SK-N-SH (cell line): ENCODE measurements at regions not wholly inside any gene's neighbourhood (a gene's known extent, or its start where the extent isn't known, plus 50 kb on each side); places are given as distances from the start of the nearest gene placed in this dataset.

ENCODE experiments used
- EP300 ChIP-seq, 2 experiments: IDR thresholded peaks; 2 replicates each; pipeline versions ENCODE4 v1.4.0 to v1.6.1; 2012; ENCODE audit warnings: borderline replicate concordance in 1 of 2, low read depth in 1 of 2, low read length in 1 of 2
- JUND ChIP-seq: IDR thresholded peaks from 2 replicates; pipeline ENCODE4 v1.4.0; 2012
- RFX5 ChIP-seq: IDR thresholded peaks from 2 replicates; pipeline ENCODE4 v1.6.1; 2012; ENCODE audit warnings: mild to moderate bottlenecking, improper control_type of control experiment, low read length
- TAF1 ChIP-seq: IDR thresholded peaks from 2 replicates; pipeline ENCODE4 v1.6.1; 2012; ENCODE audit warnings: low read depth, mild to moderate bottlenecking, low read length, moderate library complexity, borderline replicate concordance
- TF ChIP-seq, protein P1 (sequence below): fragments of 200-600 bp; sonication (generic); IDR thresholded peaks from 2 replicates; pipeline ENCODE4 v1.6.1; 2017; ENCODE audit warnings: antibody characterized with exemption, mild to moderate bottlenecking, moderate library complexity
- TF ChIP-seq, protein P2 (sequence below): IDR thresholded peaks from 2 replicates; pipeline ENCODE4 v1.4.0; 2012; ENCODE audit warnings: low read depth
- TF ChIP-seq, protein P3 (sequence below): IDR thresholded peaks from 2 replicates; pipeline ENCODE4 v1.4.0; 2012; ENCODE audit warnings: low read depth, borderline replicate concordance

DNA sequence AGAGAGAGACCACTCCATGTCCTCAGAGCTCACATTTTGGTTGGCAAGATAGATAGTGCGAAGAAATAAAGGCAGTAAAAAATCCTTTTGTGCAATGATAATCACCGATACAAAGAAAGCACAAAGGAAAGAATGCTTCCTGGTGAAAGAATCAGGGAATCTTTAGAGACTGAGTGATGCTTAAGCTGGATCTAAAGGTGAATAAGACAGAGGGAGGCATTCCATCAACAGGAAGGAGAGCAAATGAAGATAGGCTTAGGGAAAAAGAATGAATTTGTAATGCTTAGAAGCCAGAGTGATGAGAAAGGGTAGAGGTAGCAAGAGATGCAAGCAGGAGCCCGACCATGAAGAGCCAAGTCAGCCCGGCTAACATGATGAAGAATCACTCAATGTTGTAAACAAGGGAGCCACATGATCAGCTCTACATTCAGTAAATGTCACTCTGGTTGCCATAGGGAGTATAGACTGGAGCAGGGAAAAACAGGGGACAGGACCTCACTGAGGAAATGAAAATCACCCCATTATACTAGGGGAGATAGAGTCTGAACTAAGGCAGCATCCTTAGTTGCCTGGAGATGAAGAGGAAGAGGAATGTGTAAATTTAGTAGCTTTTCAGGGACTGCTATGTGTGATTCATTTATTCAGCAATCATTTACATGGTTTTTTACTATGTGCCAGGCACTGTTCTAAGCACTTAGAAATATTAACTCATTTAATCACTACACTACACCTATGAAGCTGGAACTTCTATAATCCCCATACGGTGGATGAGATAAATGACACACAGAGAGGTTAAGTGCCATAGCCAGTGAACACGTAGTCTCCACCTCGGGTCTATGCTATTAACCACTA lies 402.6 kb upstream of the NFIA start:
- TF ChIP-seq RFX5 (no peak), EP300 (IDR thresholded peaks at IDR 0.05; ENCODE audit: borderline replicate concordance in 1 of 2, low read depth in 1 of 2, low read length in 1 of 2) (no peak), JUND (no peak), TAF1 (no peak)
- TF ChIP-seq, protein P1, sequence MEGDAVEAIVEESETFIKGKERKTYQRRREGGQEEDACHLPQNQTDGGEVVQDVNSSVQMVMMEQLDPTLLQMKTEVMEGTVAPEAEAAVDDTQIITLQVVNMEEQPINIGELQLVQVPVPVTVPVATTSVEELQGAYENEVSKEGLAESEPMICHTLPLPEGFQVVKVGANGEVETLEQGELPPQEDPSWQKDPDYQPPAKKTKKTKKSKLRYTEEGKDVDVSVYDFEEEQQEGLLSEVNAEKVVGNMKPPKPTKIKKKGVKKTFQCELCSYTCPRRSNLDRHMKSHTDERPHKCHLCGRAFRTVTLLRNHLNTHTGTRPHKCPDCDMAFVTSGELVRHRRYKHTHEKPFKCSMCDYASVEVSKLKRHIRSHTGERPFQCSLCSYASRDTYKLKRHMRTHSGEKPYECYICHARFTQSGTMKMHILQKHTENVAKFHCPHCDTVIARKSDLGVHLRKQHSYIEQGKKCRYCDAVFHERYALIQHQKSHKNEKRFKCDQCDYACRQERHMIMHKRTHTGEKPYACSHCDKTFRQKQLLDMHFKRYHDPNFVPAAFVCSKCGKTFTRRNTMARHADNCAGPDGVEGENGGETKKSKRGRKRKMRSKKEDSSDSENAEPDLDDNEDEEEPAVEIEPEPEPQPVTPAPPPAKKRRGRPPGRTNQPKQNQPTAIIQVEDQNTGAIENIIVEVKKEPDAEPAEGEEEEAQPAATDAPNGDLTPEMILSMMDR: no peak
- TF ChIP-seq, protein P2, sequence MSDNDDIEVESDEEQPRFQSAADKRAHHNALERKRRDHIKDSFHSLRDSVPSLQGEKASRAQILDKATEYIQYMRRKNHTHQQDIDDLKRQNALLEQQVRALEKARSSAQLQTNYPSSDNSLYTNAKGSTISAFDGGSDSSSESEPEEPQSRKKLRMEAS: no peak
- TF ChIP-seq, protein P3, sequence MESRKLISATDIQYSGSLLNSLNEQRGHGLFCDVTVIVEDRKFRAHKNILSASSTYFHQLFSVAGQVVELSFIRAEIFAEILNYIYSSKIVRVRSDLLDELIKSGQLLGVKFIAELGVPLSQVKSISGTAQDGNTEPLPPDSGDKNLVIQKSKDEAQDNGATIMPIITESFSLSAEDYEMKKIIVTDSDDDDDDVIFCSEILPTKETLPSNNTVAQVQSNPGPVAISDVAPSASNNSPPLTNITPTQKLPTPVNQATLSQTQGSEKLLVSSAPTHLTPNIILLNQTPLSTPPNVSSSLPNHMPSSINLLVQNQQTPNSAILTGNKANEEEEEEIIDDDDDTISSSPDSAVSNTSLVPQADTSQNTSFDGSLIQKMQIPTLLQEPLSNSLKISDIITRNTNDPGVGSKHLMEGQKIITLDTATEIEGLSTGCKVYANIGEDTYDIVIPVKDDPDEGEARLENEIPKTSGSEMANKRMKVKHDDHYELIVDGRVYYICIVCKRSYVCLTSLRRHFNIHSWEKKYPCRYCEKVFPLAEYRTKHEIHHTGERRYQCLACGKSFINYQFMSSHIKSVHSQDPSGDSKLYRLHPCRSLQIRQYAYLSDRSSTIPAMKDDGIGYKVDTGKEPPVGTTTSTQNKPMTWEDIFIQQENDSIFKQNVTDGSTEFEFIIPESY: no peak
